ENCODE measurements at regions not wholly inside any gene's neighbourhood (a gene's known extent, or its start where the extent isn't known, plus 50 kb on each side); places are given as distances from the start of the nearest gene placed in this dataset.

DNA sequence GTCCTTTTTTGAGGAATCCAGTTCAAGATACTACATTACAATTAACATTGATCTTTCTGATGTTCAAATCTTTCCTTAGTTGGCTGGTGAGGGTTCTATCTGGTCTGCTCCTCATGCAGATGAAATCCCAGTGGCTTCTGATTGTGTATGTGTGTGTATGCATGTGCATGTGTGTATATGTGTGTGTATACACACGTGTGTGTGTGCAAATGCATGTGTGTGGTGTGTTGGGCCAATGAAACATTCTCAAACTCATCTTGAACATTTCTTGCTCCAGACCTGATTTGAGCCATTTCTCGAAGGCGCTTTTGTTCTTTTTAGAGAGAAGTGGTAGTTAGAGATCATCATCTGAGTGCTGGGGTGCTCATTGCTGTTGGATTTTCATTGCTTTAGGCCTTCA is 113.9 kb downstream of the GLRX3 start:
- TF ChIP-seq, protein P1, sequence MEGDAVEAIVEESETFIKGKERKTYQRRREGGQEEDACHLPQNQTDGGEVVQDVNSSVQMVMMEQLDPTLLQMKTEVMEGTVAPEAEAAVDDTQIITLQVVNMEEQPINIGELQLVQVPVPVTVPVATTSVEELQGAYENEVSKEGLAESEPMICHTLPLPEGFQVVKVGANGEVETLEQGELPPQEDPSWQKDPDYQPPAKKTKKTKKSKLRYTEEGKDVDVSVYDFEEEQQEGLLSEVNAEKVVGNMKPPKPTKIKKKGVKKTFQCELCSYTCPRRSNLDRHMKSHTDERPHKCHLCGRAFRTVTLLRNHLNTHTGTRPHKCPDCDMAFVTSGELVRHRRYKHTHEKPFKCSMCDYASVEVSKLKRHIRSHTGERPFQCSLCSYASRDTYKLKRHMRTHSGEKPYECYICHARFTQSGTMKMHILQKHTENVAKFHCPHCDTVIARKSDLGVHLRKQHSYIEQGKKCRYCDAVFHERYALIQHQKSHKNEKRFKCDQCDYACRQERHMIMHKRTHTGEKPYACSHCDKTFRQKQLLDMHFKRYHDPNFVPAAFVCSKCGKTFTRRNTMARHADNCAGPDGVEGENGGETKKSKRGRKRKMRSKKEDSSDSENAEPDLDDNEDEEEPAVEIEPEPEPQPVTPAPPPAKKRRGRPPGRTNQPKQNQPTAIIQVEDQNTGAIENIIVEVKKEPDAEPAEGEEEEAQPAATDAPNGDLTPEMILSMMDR (conservative IDR thresholded peaks at IDR 0.05 in 1 of 2, IDR thresholded peaks at IDR 0.05 in 1 of 2; ENCODE audit: extremely low read depth in 1 of 2, insufficient read depth in 1 of 2, low read depth in 1 of 2, low read length in 2 of 2), result no peak
- TF ChIP-seq EZH2 (IDR thresholded peaks at IDR 0.05; ENCODE audit: borderline replicate concordance, low read length), result no peak
